ENCODE measurements at regions not wholly inside any gene's neighbourhood (a gene's known extent, or its start where the extent isn't known, plus 50 kb on each side); places are given as distances from the start of the nearest gene placed in this dataset.

GRCh38 chr3:101938262-101938847 lies 89.0 kb downstream of the NFKBIZ start:
- Histone ChIP-seq H3K27me3 (ENCODE audit: control insufficient read depth, insufficient read depth, low read length) (no peaks in the 10 kb centered on the region), H3K79me2 (ENCODE audit: control insufficient read depth, insufficient read depth, low read length) (no peaks in the 10 kb centered on the region), H3K4me1 (ENCODE audit: control insufficient read depth, extremely low read depth, insufficient read depth, low read length) (peaks cover 18% of the 10 kb centered on the region), H3K9ac (ENCODE audit: insufficient read depth, low read length) (no peak overlapping the region), H3K4me3 (replicated peaks in 1 of 4; ENCODE audit: control extremely low read depth in 1 of 4, insufficient read depth in 1 of 4, low read depth in 3 of 4, low read length in 4 of 4) (no peak overlapping the region), H4K20me1 (ENCODE audit: control insufficient read depth, extremely low read depth, insufficient read depth, low read length) (no peaks in the 10 kb centered on the region), H3K9me3 (ENCODE audit: control insufficient read depth, insufficient read depth, low read depth, low read length) (no peaks in the 10 kb centered on the region), H3K27ac (ENCODE audit: insufficient read depth, low read length) (no peak overlapping the region), H3K4me2 (ENCODE audit: extremely low read depth, insufficient read depth, low read length) (no peak overlapping the region), H3K36me3 (ENCODE audit: control insufficient read depth, insufficient read depth, low read length) (no peaks in the 10 kb centered on the region), H2AFZ (ENCODE audit: low read length) (peak overlapping the region; percentile 9)
- no peak for TF ChIP-seq EZH2 (IDR thresholded peaks at IDR 0.05; ENCODE audit: low read length, missing control alignments)
- TF ChIP-seq, protein P1, sequence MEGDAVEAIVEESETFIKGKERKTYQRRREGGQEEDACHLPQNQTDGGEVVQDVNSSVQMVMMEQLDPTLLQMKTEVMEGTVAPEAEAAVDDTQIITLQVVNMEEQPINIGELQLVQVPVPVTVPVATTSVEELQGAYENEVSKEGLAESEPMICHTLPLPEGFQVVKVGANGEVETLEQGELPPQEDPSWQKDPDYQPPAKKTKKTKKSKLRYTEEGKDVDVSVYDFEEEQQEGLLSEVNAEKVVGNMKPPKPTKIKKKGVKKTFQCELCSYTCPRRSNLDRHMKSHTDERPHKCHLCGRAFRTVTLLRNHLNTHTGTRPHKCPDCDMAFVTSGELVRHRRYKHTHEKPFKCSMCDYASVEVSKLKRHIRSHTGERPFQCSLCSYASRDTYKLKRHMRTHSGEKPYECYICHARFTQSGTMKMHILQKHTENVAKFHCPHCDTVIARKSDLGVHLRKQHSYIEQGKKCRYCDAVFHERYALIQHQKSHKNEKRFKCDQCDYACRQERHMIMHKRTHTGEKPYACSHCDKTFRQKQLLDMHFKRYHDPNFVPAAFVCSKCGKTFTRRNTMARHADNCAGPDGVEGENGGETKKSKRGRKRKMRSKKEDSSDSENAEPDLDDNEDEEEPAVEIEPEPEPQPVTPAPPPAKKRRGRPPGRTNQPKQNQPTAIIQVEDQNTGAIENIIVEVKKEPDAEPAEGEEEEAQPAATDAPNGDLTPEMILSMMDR (conservative IDR thresholded peaks at IDR 0.05 in 1 of 2, IDR thresholded peaks at IDR 0.05 in 1 of 2; ENCODE audit: low read depth in 1 of 2, low read length in 2 of 2), result no peak
- DNase-seq (ENCODE audit: low read depth in 2 of 2), result no peak

DNA sequence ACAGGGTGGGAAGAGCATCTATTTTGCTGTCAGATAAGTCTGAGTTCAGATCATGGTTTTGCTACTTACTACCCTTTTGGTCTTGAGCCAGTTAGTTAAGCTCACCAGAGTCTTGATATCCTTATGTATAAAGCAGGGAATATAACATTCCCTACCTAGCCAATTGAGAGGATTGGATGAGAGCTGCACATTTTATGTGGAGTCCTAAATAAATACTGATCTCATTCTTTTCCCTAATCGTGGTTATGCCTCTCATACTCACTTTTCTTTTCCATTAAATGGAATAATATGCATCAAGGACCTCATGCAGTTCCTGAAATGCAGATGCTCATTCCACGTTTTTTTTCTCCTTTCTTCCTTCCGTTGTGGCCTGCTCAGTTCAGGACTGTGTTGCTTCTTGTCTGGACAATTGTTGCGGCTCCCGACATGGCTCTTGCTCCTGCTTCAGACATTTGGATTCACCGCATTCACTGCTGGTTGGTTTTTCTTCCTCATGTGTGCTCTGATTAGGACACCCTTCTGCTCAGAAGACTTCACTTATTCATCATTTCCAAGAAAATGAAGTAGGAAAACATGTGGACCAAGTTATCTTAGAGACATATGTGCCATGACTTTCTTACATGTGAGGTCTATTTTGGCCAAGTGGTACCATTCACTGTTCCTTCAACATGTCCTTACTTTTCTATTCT lies 90.2 kb downstream of the NFKBIZ start:
- H3K27ac ChIP-seq (ENCODE audit: insufficient read depth, low read length), result peak overlapping the region; percentile 92
- H2AFZ ChIP-seq (ENCODE audit: low read length), result no peak overlapping the region
- H4K20me1 ChIP-seq (ENCODE audit: control insufficient read depth, extremely low read depth, insufficient read depth, low read length), result no peaks in the 10 kb centered on the region
- H3K4me1 ChIP-seq (ENCODE audit: control insufficient read depth, extremely low read depth, insufficient read depth, low read length), result peaks cover 18% of the 10 kb centered on the region
- H3K79me2 ChIP-seq (ENCODE audit: control insufficient read depth, insufficient read depth, low read length), result no peaks in the 10 kb centered on the region
- H3K4me2 ChIP-seq (ENCODE audit: extremely low read depth, insufficient read depth, low read length), result peak overlapping the region; percentile 79
- no peak overlapping the region for H3K4me3 ChIP-seq (replicated peaks in 1 of 4; ENCODE audit: control extremely low read depth in 1 of 4, insufficient read depth in 1 of 4, low read depth in 3 of 4, low read length in 4 of 4)
- no peaks in the 10 kb centered on the region for H3K9me3 ChIP-seq (ENCODE audit: control insufficient read depth, insufficient read depth, low read depth, low read length)
- no peak for TF ChIP-seq EZH2 (IDR thresholded peaks at IDR 0.05; ENCODE audit: low read length, missing control alignments)
- TF ChIP-seq, protein P1 (conservative IDR thresholded peaks at IDR 0.05 in 1 of 2, IDR thresholded peaks at IDR 0.05 in 1 of 2; ENCODE audit: low read depth in 1 of 2, low read length in 2 of 2), result no peak
- DNase-seq (ENCODE audit: low read depth in 2 of 2), result peak in 1 of 2 donors; percentile 53
- no peaks in the 10 kb centered on the region for H3K36me3 ChIP-seq (ENCODE audit: control insufficient read depth, insufficient read depth, low read length)
- no peaks in the 10 kb centered on the region for H3K27me3 ChIP-seq (ENCODE audit: control insufficient read depth, insufficient read depth, low read length)
- H3K9ac ChIP-seq (ENCODE audit: insufficient read depth, low read length), result no peak overlapping the region

DNA sequence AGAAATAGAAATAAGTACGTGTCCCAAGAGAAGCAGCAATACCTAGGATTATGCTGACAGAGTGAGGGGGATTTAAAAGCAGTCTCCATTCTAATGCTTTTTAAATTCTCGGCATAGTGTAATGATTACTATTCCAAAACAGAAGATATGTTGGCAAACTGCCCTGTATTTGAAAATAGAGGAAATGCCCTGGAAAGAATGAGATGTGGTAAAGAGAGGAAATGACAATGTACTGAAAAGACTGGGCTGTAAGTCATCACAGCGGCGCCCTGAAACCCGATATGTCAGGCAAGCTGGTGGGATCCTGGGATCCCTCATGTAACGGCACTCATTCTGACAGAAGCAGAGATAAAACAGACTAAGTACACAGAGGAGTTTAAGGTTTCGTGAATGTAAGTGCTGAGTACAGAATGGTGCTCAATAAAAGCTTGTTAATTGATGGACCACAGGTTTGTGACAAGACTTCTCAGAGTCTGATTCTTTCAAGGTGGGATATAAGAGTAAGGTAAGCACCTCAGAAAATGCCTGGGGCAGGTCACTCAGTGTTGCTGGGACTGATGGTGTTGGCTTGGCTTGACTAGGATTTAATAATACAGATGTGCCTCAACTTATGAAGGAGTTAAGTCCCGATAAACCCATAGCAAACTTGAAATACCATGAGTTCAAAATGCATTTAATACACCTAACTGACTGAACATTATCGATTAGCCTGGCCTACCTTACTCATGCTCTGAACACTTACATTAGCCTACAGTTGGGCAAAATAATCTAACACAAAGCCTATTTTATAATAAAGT lies 91.4 kb downstream of the NFKBIZ start:
- Histone ChIP-seq H3K27me3 (ENCODE audit: control insufficient read depth, insufficient read depth, low read length) (no peaks in the 10 kb centered on the region), H2AFZ (ENCODE audit: low read length) (peak overlapping the region; percentile 75), H3K36me3 (ENCODE audit: control insufficient read depth, insufficient read depth, low read length) (no peaks in the 10 kb centered on the region), H3K9ac (ENCODE audit: insufficient read depth, low read length) (peak overlapping the region; percentile 35), H3K27ac (ENCODE audit: insufficient read depth, low read length) (peak overlapping the region; percentile 92), H3K4me2 (ENCODE audit: extremely low read depth, insufficient read depth, low read length) (peak overlapping the region; percentile 79), H3K4me3 (replicated peaks in 1 of 4; ENCODE audit: control extremely low read depth in 1 of 4, insufficient read depth in 1 of 4, low read depth in 3 of 4, low read length in 4 of 4) (peak overlapping the region in 3 of 4 experiments; percentile 16 to 46 (median 22)), H4K20me1 (ENCODE audit: control insufficient read depth, extremely low read depth, insufficient read depth, low read length) (no peaks in the 10 kb centered on the region), H3K4me1 (ENCODE audit: control insufficient read depth, extremely low read depth, insufficient read depth, low read length) (peaks cover 18% of the 10 kb centered on the region), H3K9me3 (ENCODE audit: control insufficient read depth, insufficient read depth, low read depth, low read length) (no peaks in the 10 kb centered on the region), H3K79me2 (ENCODE audit: control insufficient read depth, insufficient read depth, low read length) (no peaks in the 10 kb centered on the region)
- DNase-seq (ENCODE audit: low read depth in 2 of 2), result peak; percentile 96 to 98
- TF ChIP-seq EZH2 (IDR thresholded peaks at IDR 0.05; ENCODE audit: low read length, missing control alignments), result no peak
- TF ChIP-seq, protein P1 (conservative IDR thresholded peaks at IDR 0.05 in 1 of 2, IDR thresholded peaks at IDR 0.05 in 1 of 2; ENCODE audit: low read depth in 1 of 2, low read length in 2 of 2), result no peak

Data from fibroblast of lung (primary cell).